ENCODE measurements at regions not wholly inside any gene's neighbourhood (a gene's known extent, or its start where the extent isn't known, plus 50 kb on each side); places are given as distances from the start of the nearest gene placed in this dataset.

DNA sequence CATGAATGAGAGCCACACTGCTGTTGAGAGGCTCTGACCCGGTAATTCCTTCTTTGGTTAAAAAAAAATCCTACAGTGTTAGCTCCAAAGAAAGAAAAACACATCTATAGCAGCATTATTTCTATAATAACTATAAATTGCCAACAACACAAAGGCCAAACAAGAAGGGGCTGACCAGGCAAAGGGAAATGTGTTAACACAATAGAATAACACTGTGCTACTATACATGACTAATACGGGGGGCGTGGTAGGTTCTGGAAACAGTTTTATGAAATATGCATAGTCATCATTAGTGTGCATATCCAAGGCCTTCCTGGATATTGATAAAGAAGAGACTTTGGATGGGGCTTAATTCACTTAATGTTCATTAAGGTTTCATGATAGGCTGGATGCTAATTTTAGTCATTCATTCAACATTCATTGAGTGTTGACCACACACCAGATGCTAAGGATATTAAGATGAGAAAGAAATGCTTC, 50.0 kb upstream of the CCL1 start:
- POLR2A ChIA-PET: no interaction called here

More for the DNA sequence above, 50.0 kb upstream of the CCL1 start:
- Histone ChIP-seq H3K4me1 (peaks cover 10% of the 10 kb centered on the region; the same call in 1 of the 3 replicates), H3K4me3 (no peak overlapping the region), H3K27ac (peak overlapping the region; percentile 43 to 45; a peak in 3 of 6 replicates), H3K4me2 (no peak overlapping the region), H3K9me3 (no peaks in the 10 kb centered on the region)
- DNase-seq (ENCODE audit: low read depth in 1 of 2, low spot score in 1 of 2) (peak in 1 of 2 experiments; percentile 58), ATAC-seq (peak in 1 of 2 experiments; percentile 42; a peak in 1 of 6 replicates), FAIRE-seq (peak; percentile 13)
- TF ChIP-seq ESRRA (IDR thresholded peaks at IDR 0.05; ENCODE audit: borderline replicate concordance, low read length): no peak
- TF ChIP-seq MAFK (IDR thresholded peaks at IDR 0.05; ENCODE audit: partially characterized antibody): peak; percentile 99
- no peak for TF ChIP-seq BHLHE40 (IDR thresholded peaks at IDR 0.05; ENCODE audit: low read depth, low read length)
- no peak for TF ChIP-seq HEYL (CRISPR knock-in tag; IDR thresholded peaks at IDR 0.05)
- TF ChIP-seq CBX2 (IDR thresholded peaks at IDR 0.05; ENCODE audit: borderline replicate concordance, low read depth): no peak
- no peak for TF ChIP-seq MYC (IDR thresholded peaks at IDR 0.05; ENCODE audit: borderline replicate concordance, low read length)
- peak; percentile 83 for TF ChIP-seq NFE2L2 (conservative IDR thresholded peaks at IDR 0.05; ENCODE audit: low read length)
- TF ChIP-seq FOSL2 (IDR thresholded peaks at IDR 0.05): no peak
- TF ChIP-seq FOSL2 (CRISPR knock-in tag; IDR thresholded peaks at IDR 0.05): 0 out of 2 replicates have a peak, but pooled peaks have one; percentile 7
- CTCF ChIA-PET: no interaction called here
- WGBS (ENCODE audit: missing lambda C conversion rate): 88% methylated on average over 3 of the region's 3 CpGs

Measured in A549 (cell line).